ENCODE measurements at regions not wholly inside any gene's neighbourhood (a gene's known extent, or its start where the extent isn't known, plus 50 kb on each side); places are given as distances from the start of the nearest gene placed in this dataset.

- Mint-ChIP-seq H3K4me1 (ENCODE audit: low read depth) (peaks cover 24% of the 10 kb centered on the region), H3K27me3 (ENCODE audit: low read depth) (peaks cover 2% of the 10 kb centered on the region)
- no peak for TF ChIP-seq CTCF (IDR thresholded peaks at IDR 0.05)
Measured at GRCh38 chr16:86802013-86802412, 223.7 kb downstream of the FOXL1 start.

DNA sequence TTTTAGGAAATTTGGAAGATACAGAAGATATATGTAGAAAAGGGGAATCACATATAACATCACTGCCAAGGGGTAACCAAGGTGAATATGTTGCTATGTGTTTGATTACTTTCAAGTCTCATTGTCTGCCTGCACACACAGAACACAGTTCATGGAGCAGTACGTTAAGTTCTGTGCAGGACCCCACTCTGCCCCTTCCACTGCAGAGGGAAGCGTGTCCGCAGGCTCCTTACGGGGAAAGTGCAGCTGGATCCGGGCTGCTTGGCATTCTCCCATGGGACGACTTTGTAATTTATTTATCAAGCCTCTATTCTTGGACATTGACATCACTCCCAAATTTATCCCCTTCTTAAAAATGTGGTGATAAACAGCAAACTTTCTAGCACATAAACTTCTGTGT lies 226.8 kb downstream of the FOXL1 start:
- TF ChIP-seq CTCF (IDR thresholded peaks at IDR 0.05) = no peak
- DNase-seq (ENCODE audit: low spot score) = no peak
- no peak overlapping the region for H3K4me3 Mint-ChIP-seq (ENCODE audit: unreplicated experiment)
- H3K4me1 Mint-ChIP-seq (ENCODE audit: low read depth) = peaks cover 33% of the 10 kb centered on the region
- no peak overlapping the region for H3K27ac Mint-ChIP-seq (ENCODE audit: unreplicated experiment)
- H3K36me3 Mint-ChIP-seq (ENCODE audit: low read depth) = no peaks in the 10 kb centered on the region
- peaks cover 2% of the 10 kb centered on the region for H3K27me3 Mint-ChIP-seq (ENCODE audit: low read depth)
- no peaks in the 10 kb centered on the region for H3K9me3 Mint-ChIP-seq (ENCODE audit: low read depth)

More at GRCh38 chr16:86802013-86802412, 223.7 kb downstream of the FOXL1 start:
- Mint-ChIP-seq H3K9me3 (ENCODE audit: low read depth) (no peaks in the 10 kb centered on the region), H3K36me3 (ENCODE audit: low read depth) (no peaks in the 10 kb centered on the region), H3K27ac (ENCODE audit: unreplicated experiment) (no peak overlapping the region), H3K4me3 (ENCODE audit: unreplicated experiment) (no peak overlapping the region)
- DNase-seq (ENCODE audit: low spot score) = no peak

- TF ChIP-seq CTCF (IDR thresholded peaks at IDR 0.05) = no peak
- no peaks in the 10 kb centered on the region for H3K27me3 Mint-ChIP-seq (ENCODE audit: low read depth)
- H3K36me3 Mint-ChIP-seq (ENCODE audit: low read depth) = no peaks in the 10 kb centered on the region
- no peak for DNase-seq (ENCODE audit: low spot score)
- peaks cover 33% of the 10 kb centered on the region for H3K4me1 Mint-ChIP-seq (ENCODE audit: low read depth)
- no peaks in the 10 kb centered on the region for H3K9me3 Mint-ChIP-seq (ENCODE audit: low read depth)
- peak overlapping the region; percentile 22 for H3K27ac Mint-ChIP-seq (ENCODE audit: unreplicated experiment)
- H3K4me3 Mint-ChIP-seq (ENCODE audit: unreplicated experiment) = peak overlapping the region; percentile 42
Measured at GRCh38 chr16:86806181-86806837, 228.0 kb downstream of the FOXL1 start.

GRCh38 chr16:86806838-86807351 lies 228.5 kb downstream of the FOXL1 start:
- H3K27me3 Mint-ChIP-seq (ENCODE audit: low read depth) = no peaks in the 10 kb centered on the region
- DNase-seq (ENCODE audit: low spot score) = no peak
- TF ChIP-seq CTCF (IDR thresholded peaks at IDR 0.05) = no peak
- no peaks in the 10 kb centered on the region for H3K36me3 Mint-ChIP-seq (ENCODE audit: low read depth)
- peaks cover 33% of the 10 kb centered on the region for H3K4me1 Mint-ChIP-seq (ENCODE audit: low read depth)
- H3K27ac Mint-ChIP-seq (ENCODE audit: unreplicated experiment) = peak overlapping the region; percentile 22
- peak overlapping the region; percentile 42 for H3K4me3 Mint-ChIP-seq (ENCODE audit: unreplicated experiment)
- H3K9me3 Mint-ChIP-seq (ENCODE audit: low read depth) = no peaks in the 10 kb centered on the region

DNA sequence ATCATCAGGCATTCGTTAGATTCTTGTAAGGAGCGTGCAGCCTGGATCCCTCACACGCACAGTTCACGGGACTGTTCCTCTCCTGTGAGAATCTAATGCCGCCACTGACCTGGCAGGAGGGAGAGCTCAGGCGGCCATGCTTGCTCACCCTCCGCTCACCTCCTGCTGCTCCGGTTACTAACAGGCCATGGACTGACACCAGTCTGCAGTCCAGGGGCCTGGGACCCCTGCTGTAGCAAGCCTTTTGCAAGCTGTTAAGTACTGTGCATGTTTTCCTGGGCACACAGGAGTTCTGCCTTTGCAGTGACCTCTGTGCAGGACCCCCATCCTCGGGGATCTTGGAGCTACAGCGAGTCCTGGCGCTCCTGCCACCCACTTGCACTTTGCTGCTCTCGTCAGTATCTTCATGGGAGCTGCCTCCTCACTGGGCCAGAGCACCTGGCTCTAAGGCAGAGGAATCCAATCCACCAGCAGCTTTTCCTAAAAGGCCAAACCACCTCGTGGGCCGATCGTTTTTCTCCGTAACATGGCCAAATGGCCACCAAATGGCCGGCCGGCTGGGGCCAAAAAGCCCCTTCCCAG lies 230.6 kb downstream of the FOXL1 start:
- Mint-ChIP-seq H3K36me3 (ENCODE audit: low read depth) (no peaks in the 10 kb centered on the region), H3K27ac (ENCODE audit: unreplicated experiment) (no peak overlapping the region), H3K9me3 (ENCODE audit: low read depth) (no peaks in the 10 kb centered on the region), H3K27me3 (ENCODE audit: low read depth) (no peaks in the 10 kb centered on the region), H3K4me1 (ENCODE audit: low read depth) (peaks cover 33% of the 10 kb centered on the region), H3K4me3 (ENCODE audit: unreplicated experiment) (no peak overlapping the region)
- DNase-seq (ENCODE audit: low spot score) = no peak
- no peak for TF ChIP-seq CTCF (IDR thresholded peaks at IDR 0.05)
